ENCODE measurements at regions not wholly inside any gene's neighbourhood (a gene's known extent, or its start where the extent isn't known, plus 50 kb on each side); places are given as distances from the start of the nearest gene placed in this dataset.

- no peak overlapping the region for H2BK15ac ChIP-seq (ENCODE audit: low read length)
- H4K91ac ChIP-seq (replicated peaks; ENCODE audit: insufficient read length, low read length): no peak overlapping the region
- H3K27me3 ChIP-seq (replicated peaks in 1 of 4; ENCODE audit: control insufficient read depth in 3 of 4, extremely low read depth in 1 of 4, insufficient read depth in 3 of 4, low read length in 3 of 4): peaks cover 0 to 2% (median 0%) of the 10 kb centered on the region in 4 experiments; a peak in 2 of 7 replicates
- no peak overlapping the region for H2BK120ac ChIP-seq (replicated peaks; ENCODE audit: low read depth, low read length)
- ChIA-PET CTCF (ENCODE audit: partially characterized antibody) (interaction anchor here (0.9 to 3.8 kb wide), 8 partner anchors 11 to 599 kb away, joined by 3 to 19 read pairs (median 4); no protein-coding TSS in a partner anchor), POLR2A (ENCODE audit: partially characterized antibody) (no interaction called here)
- H3K4ac ChIP-seq (replicated peaks; ENCODE audit: insufficient read length, low read depth, low read length): no peak overlapping the region
- peaks cover 0 to 3% (median 0%) of the 10 kb centered on the region in 4 experiments; a peak in 1 of 7 replicates for H3K4me1 ChIP-seq (replicated peaks in 1 of 4; ENCODE audit: control insufficient read depth in 3 of 4, insufficient read depth in 4 of 4, low read length in 3 of 4)
- no peak overlapping the region for H3K27ac ChIP-seq (ENCODE audit: low read depth, low read length)
- H3K23ac ChIP-seq (ENCODE audit: insufficient read length): no peak overlapping the region
- no peak overlapping the region for H3K14ac ChIP-seq (ENCODE audit: insufficient read length)
- no peak overlapping the region for H2BK12ac ChIP-seq (ENCODE audit: low read depth, low read length)
- no peak for DNase-seq (ENCODE audit: low read depth in 1 of 2, low spot score in 2 of 2)
- no peak overlapping the region for H3K9ac ChIP-seq (replicated peaks in 1 of 4; ENCODE audit: extremely low read depth in 1 of 4, low read depth in 3 of 4, low read length in 3 of 4)
- no peaks in the 10 kb centered on the region for H4K20me1 ChIP-seq (replicated peaks in 1 of 2; ENCODE audit: control insufficient read depth in 1 of 2, insufficient read depth in 2 of 2, low read length in 2 of 2)
- H4K8ac ChIP-seq (ENCODE audit: extremely low read depth, insufficient read depth, low read length): no peak overlapping the region
- H3K36me3 ChIP-seq (ENCODE audit: control insufficient read depth in 2 of 4, insufficient read depth in 4 of 4, low read length in 3 of 4): no peaks in the 10 kb centered on the region
- H3K23me2 ChIP-seq (ENCODE audit: low read depth, low read length): no peaks in the 10 kb centered on the region; the same call in 1 of the 2 replicates
- WGBS, 2 experiments (ENCODE audit: extremely low coverage in 1 of 2, insufficient coverage in 1 of 2, insufficient read length in 1 of 2, insufficient replicate concordance in 2 of 2, low coverage in 1 of 2, low lambda C conversion rate in 2 of 2, missing lambda C conversion rate in 1 of 2): 87% methylated on average over 6 of the region's 6 CpGs; no CpG with 5 or more reads in 1 of the 2 experiments
- no peaks in the 10 kb centered on the region for H3K79me2 ChIP-seq (ENCODE audit: control insufficient read depth in 1 of 2, insufficient read depth in 2 of 2, low read length in 2 of 2)
- no peak overlapping the region for H3K56ac ChIP-seq (replicated peaks; ENCODE audit: insufficient read length, low read depth, low read length)
- no peak overlapping the region for H2AK5ac ChIP-seq (ENCODE audit: low read depth, low read length)
- H3K4me3 ChIP-seq (ENCODE audit: extremely low read depth in 1 of 4, insufficient read depth in 2 of 4, low read depth in 3 of 4, low read length in 4 of 4): no peak overlapping the region
- no peaks in the 10 kb centered on the region for H3K79me1 ChIP-seq (ENCODE audit: low read depth, low read length)
- H3K18ac ChIP-seq (ENCODE audit: extremely low read depth, low read length): no peak overlapping the region
- H2BK5ac ChIP-seq (ENCODE audit: low read depth, low read length): no peak overlapping the region
- no peak overlapping the region for H3K4me2 ChIP-seq (ENCODE audit: insufficient read depth in 1 of 2, low read depth in 2 of 2, low read length in 2 of 2)
- H4K5ac ChIP-seq (ENCODE audit: insufficient read length, low read depth, low read length): no peak overlapping the region
- no peak for FAIRE-seq
- TF ChIP-seq SAP30 (IDR thresholded peaks at IDR 0.05; ENCODE audit: insufficient read depth, insufficient replicate concordance, low read length): no peak
- peak; percentile 59; the same call in 1 of the 2 replicates for TF ChIP-seq KDM1A (IDR thresholded peaks at IDR 0.05; ENCODE audit: borderline replicate concordance, low read length)
- no peaks in the 10 kb centered on the region for H3K9me3 ChIP-seq (ENCODE audit: insufficient read depth in 2 of 2, low read depth in 1 of 2, low read length in 1 of 2)
- H2AFZ ChIP-seq (ENCODE audit: low read length): no peak overlapping the region
- H2BK20ac ChIP-seq (ENCODE audit: low read length): no peak overlapping the region
These were observed 125.4 kb upstream of the IGSF21 start for GRCh38 chr1:17982197-17982596.
